AG09309 (cell line): ENCODE measurements at regions not wholly inside any gene's neighbourhood (a gene's known extent, or its start where the extent isn't known, plus 50 kb on each side); places are given as distances from the start of the nearest gene placed in this dataset.
"Not testable (repeated sequence)": the region's sequence is repeated elsewhere in the genome, so short reads cannot be mapped to it uniquely, and the experiment has no call there.

ENCODE experiments used
- DNase-seq: peaks from one replicate; pipeline ENCODE4 v3.0.0-alpha.2; 2010; ENCODE audit warnings: low read depth
- H3K4me3 ChIP-seq: 2 replicates; pipeline ENCODE4 v1.5.1; 2011; ENCODE audit warnings: mild to moderate bottlenecking, low read depth, low read length, moderate library complexity; ENCODE audit not compliant: control insufficient read depth
- CTCF ChIP-seq: IDR thresholded peaks from 2 replicates; pipeline ENCODE4 v1.5.1; 2011; ENCODE audit warnings: mild to moderate bottlenecking, low read depth, low read length, inconsistent platforms; ENCODE audit not compliant: insufficient read depth, control insufficient read depth; ENCODE audit errors: missing control alignments

GRCh38 chr20:52001999-52002666 is 189.4 kb downstream of the ZFP64 start:
- H3K4me3 ChIP-seq: no peak overlapping the region
- no peak for DNase-seq
- TF ChIP-seq CTCF: peak; percentile 23

GRCh38 chr20:51997281-51997936 is 194.2 kb downstream of the ZFP64 start:
- not testable (repeated sequence) for H3K4me3 ChIP-seq, DNase-seq

- TF ChIP-seq CTCF: no peak
- H3K4me3 ChIP-seq: no peak overlapping the region
- DNase-seq: peak; percentile 68
Measured at GRCh38 chr20:51995551-51995951, 193.2 kb upstream of the SALL4 start.

GRCh38 chr20:51994751-51995417 is 192.6 kb upstream of the SALL4 start:
- no peak for DNase-seq
- TF ChIP-seq CTCF: no peak
- no peak overlapping the region for H3K4me3 ChIP-seq

- no peak for DNase-seq
- TF ChIP-seq CTCF: no peak
- H3K4me3 ChIP-seq: no peak overlapping the region
Measured at GRCh38 chr20:51987812-51988211, 185.5 kb upstream of the SALL4 start.

GRCh38 chr20:51985013-51985415 is 182.7 kb upstream of the SALL4 start:
- peak; percentile 98 for DNase-seq
- TF ChIP-seq CTCF: no peak
- no peak overlapping the region for H3K4me3 ChIP-seq

GRCh38 chr20:51980277-51980676 is 178.0 kb upstream of the SALL4 start:
- H3K4me3 ChIP-seq: no peak overlapping the region
- TF ChIP-seq CTCF: no peak
- no peak for DNase-seq
